Bone marrow (tissue), 2 donors: ENCODE measurements at regions not wholly inside any gene's neighbourhood (a gene's known extent, or its start where the extent isn't known, plus 50 kb on each side); places are given as distances from the start of the nearest gene placed in this dataset.
"Not testable (repeated sequence)": the region's sequence is repeated elsewhere in the genome, so short reads cannot be mapped to it uniquely, and the experiment has no call there.

Experiments used
- DNase-seq, 2 donors: peaks; one replicate each; lab custom pipeline; 2025; lab: John Stamatoyannopoulos, UW

- DNase-seq, result no peak
Measured at GRCh38 chr5:82952326-82952725, 124.9 kb downstream of the TMEM167A start.

DNA sequence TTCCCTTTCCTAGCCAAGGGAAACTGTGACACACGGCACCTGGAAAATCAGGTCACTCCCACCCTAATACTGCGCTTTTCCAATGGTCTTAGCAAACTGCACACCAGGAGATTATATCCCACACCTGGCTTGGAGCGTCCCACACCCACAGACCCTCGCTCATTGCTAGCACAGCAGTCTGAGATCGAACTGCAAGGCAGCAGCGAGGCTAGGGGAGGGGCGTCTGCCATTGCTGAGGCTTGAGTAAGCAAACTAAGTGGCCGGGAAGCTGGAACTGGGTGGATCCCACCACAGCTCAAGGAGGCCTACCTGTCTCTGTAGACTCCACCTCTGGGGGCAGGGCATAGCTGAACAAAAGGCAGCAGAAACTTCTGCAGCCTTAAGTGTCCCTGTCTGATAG is 132.9 kb downstream of the TMEM167A start:
- DNase-seq, result not testable (repeated sequence)

DNA sequence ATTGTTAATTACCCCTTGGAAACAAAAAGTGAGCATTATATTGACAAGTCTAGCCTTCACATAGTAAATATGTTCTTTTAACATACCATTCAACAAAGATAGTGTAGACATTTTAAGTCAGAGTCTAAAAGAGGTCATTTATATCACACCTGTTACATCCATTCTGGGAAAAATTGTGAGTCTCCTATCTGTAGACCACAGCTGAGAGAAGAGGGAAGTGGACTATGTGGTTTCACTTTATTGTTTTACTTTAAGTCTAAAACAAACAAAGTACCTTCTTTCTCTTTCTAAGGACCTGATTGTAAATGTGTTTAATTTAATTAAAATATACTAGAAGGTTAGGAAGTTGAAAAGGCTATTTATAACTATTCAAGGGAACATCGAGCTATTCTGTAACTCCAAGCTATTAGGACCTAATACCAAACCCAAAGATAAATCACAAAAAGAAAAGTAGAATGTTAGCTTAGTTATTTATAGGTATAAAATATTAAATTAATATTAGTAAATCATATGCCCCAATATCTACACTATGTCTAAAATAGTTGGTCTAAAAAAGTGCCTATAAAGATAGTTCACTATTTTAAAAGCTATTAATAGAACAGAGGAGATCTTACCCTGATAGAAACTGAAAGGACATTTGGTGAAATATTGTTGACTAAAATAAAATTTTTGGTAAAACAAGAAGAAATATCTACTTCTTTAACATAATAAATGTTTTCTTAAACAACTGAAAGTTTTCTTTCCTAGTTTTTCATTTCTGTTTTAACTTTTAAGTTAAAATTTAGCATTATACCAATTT is 134.9 kb downstream of the TMEM167A start:
- DNase-seq, result no peak

GRCh38 chr5:82938901-82939725 is 138.1 kb downstream of the TMEM167A start:
- DNase-seq, result no peak

- not testable (repeated sequence) for DNase-seq
Measured at GRCh38 chr5:82932473-82933220, 144.5 kb downstream of the TMEM167A start.

- DNase-seq, result no peak
Measured at GRCh38 chr5:82931110-82931509, 146.1 kb downstream of the TMEM167A start.

DNA sequence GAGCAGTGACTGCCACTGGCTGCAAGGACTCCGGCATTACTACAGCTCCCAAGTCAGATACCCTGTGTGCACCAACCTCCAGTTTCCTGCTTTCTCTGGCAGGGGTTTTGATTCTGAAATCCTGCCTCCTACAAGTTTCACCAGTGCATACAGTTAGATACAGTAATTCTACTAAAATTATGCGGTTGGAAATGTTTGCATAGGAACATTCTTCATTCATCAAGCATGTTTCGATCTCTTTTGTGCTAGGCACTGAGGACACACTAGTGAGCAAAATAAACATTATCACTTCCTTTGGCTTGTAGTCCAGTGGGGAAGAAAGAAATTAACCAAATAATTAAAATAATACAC is 152.2 kb downstream of the TMEM167A start:
- no peak for DNase-seq

GRCh38 chr5:82924226-82925060 is 152.8 kb downstream of the TMEM167A start:
- DNase-seq, result no peak

- DNase-seq, result no peak
Measured at GRCh38 chr5:82922086-82922734, 155.0 kb downstream of the TMEM167A start.

DNA sequence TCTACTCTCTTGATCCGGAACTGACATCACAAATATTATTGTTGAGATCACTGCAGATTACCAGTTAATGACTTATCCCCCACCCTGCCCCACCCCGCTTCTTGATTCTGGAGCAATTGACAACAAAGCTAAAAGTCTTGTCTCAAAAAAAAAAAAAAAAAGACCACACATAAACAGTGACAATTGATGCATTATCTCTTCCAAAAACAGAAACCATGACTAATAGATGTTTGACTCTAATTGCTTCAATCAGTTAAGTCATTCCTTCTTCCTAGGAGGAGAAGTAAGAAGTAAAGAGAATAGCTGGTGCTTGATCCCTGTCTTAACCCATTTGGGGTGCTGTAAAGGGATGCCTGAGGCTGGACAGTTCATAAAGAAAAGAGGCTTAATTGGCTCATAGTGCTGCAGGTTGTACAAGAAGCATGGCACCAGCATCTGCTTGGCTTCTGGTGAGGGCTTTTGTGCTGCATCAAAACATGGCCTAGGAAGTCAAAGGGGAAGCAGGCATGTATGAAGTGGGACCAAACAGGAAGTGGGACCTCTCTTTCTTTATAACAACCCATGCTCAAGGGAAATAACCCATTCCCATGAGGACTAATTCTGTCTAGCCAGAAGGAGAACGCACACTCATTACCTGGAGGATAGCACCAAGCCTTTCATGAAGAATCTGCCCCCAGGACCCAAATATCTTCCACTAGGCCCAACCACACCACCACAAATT is 158.7 kb downstream of the TMEM167A start:
- no peak for DNase-seq

DNA sequence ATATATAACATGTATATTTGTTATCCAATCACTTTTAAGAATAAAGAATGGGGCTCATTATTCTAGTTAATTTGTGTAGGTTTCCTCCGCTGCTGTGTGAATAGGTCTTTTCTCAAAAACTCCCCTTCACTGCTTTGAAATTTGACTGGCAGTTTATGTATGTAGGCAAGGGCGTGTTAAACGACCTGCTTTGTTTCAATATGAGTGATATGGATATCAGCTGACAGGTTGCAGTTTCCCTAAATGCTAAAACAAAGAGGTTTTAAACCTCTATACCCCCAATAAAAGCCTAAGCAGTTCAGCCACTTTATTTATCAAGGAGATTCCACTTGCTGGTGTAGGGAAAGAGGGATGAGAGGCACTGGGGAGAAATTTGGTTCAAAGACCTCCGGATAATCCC is 159.6 kb downstream of the TMEM167A start:
- no peak for DNase-seq

GRCh38 chr5:82913971-82914370 is 163.2 kb downstream of the TMEM167A start:
- no peak for DNase-seq

DNA sequence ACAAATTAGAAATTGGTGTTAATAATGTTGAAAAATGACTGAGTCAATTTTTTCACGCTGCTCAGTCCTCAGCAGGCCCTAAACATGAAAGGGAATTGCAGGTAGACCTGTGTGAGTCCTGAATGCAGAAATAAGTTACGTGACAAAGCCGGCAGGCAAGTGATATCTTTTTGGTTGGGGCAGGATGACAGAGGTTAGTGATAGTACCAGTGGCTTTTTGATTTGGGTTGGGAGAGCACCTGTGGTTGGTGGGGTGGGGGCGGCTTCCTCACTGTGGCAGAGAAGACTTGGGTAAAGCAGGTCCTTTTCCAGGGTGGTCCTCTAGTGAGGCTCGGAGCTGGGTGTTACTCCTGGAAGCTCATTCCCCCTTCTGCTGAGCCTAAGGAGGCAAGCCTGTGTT is 164.7 kb downstream of the TMEM167A start:
- no peak for DNase-seq

GRCh38 chr5:82911910-82912309 is 165.3 kb downstream of the TMEM167A start:
- DNase-seq, result no peak

- no peak for DNase-seq
Measured at GRCh38 chr5:82910905-82911304, 166.3 kb downstream of the TMEM167A start.

- DNase-seq, result no peak
Measured at GRCh38 chr5:82910491-82910890, 166.7 kb downstream of the TMEM167A start.

DNA sequence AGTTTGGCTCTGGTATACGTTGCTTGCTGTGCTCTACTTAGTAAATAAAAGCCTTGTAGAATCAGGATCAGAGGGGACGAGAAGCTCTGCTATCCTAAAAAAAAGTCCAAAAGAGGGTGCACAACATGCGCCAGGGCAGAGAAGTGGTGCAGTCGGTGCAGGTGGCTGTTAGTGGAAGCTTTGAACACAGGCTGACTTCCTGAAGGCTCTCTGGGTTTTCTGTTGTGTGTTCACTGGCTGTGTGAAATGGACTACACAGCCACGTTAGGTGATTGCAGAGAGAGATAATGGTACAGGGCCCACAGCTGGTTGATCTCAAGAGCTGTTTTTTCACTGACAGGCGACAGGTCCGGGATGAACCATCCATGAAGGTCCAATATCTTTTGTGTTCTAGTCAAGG is 167.4 kb downstream of the TMEM167A start:
- no peak for DNase-seq

DNA sequence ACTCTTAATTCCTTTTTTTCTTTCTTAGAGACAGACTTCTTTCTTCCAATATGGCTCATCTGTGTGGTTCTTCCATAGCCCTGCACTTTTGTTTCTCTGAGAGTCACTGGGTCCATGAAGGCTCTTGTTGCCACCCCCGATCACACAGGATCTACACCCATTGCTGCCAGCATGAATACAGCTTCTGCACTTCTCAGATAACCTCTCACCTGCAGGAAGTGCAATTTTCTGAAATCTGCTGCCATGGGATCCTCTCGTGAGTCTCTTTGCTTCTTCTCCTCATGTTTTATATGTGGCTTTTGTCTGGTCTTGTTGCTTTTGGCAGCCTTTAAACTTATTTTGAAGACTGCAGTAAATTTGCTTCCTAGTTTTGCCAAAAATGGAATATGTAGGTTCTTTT is 171.2 kb downstream of the TMEM167A start:
- no peak for DNase-seq

- no peak for DNase-seq
Measured at GRCh38 chr5:82901281-82901888, 175.8 kb downstream of the TMEM167A start.

DNA sequence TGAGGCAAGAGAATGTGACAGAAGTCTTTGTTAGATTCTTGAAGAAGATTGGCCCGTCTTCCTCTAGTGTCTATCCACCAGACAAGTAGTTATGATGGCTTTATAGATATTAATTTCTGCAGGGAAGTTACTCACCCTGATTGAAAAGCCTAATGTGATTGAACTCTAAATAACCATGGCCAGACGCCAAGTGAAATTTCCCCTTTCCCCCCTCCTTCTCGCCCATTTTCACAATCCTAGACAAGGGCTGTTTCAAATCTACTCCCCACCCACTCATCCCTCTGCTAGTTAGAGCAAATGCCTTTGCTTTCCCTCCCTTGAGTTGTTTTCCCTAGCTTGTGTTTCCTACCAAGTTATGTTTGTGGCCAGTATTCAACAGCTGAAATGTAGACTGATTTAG is 182.5 kb downstream of the TMEM167A start:
- DNase-seq, result no peak
